B cell (primary cell): ENCODE measurements at regions not wholly inside any gene's neighbourhood (a gene's known extent, or its start where the extent isn't known, plus 50 kb on each side); places are given as distances from the start of the nearest gene placed in this dataset.

Experiments used
- EZH2 ChIP-seq: IDR thresholded peaks from 2 replicates; pipeline ENCODE4 v1.6.1; 2012; ENCODE audit warnings: borderline replicate concordance, low read depth, mild to moderate bottlenecking, moderate library complexity, low read length; ENCODE audit not compliant: insufficient read depth, poor library complexity, severe bottlenecking
- TF ChIP-seq, protein P1 (sequence below): fragments of 200-600 bp; IDR thresholded peaks from one replicate; pipeline ENCODE4 v1.8.0; 2022; ENCODE audit warnings: antibody characterized with exemption, mild to moderate bottlenecking

DNA sequence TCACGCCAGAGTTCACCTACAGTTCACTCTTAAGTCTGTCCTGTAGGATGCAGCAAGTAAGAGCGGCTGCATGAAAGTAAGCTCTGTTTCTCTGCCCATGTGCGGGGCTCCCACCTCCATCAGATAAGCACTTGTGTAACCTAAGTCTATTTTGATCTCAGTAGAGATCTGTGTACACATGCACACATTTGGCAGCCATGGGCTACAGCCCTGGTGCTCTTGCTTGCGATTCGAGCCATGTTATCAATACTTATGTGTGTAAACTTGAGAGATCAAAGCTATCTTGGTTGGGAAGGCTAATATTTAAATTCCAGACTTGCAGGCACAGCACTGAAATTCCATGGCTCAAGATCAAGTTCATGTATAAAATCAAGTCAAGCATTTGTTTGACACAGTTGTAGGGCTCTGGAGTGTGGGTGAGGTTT is 244.7 kb upstream of the FGGY start:
- TF ChIP-seq, protein P1, sequence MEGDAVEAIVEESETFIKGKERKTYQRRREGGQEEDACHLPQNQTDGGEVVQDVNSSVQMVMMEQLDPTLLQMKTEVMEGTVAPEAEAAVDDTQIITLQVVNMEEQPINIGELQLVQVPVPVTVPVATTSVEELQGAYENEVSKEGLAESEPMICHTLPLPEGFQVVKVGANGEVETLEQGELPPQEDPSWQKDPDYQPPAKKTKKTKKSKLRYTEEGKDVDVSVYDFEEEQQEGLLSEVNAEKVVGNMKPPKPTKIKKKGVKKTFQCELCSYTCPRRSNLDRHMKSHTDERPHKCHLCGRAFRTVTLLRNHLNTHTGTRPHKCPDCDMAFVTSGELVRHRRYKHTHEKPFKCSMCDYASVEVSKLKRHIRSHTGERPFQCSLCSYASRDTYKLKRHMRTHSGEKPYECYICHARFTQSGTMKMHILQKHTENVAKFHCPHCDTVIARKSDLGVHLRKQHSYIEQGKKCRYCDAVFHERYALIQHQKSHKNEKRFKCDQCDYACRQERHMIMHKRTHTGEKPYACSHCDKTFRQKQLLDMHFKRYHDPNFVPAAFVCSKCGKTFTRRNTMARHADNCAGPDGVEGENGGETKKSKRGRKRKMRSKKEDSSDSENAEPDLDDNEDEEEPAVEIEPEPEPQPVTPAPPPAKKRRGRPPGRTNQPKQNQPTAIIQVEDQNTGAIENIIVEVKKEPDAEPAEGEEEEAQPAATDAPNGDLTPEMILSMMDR, result no peak
- no peak for TF ChIP-seq EZH2
